ENCODE measurements at regions not wholly inside any gene's neighbourhood (a gene's known extent, or its start where the extent isn't known, plus 50 kb on each side); places are given as distances from the start of the nearest gene placed in this dataset.

DNA sequence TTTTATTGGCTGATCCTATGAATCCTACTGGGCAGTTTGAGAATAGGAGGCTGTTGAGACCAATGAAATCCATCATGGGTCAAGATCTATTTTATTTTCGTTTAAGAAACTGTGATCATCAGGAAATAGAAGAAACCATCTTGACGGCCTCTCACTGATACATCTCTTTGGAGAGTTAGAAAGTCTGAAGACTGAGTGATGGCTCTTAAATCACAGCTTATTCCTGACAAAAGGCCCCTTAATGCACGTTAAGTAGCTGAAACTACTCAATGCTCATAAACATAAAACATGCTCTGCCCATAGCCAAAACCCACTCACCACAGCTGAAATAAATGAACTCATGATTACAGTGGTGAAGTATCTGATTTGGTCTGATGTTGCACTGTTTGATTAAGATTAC is 784.5 kb upstream of the NEGR1 start (continued):
- TF ChIP-seq, protein P1, sequence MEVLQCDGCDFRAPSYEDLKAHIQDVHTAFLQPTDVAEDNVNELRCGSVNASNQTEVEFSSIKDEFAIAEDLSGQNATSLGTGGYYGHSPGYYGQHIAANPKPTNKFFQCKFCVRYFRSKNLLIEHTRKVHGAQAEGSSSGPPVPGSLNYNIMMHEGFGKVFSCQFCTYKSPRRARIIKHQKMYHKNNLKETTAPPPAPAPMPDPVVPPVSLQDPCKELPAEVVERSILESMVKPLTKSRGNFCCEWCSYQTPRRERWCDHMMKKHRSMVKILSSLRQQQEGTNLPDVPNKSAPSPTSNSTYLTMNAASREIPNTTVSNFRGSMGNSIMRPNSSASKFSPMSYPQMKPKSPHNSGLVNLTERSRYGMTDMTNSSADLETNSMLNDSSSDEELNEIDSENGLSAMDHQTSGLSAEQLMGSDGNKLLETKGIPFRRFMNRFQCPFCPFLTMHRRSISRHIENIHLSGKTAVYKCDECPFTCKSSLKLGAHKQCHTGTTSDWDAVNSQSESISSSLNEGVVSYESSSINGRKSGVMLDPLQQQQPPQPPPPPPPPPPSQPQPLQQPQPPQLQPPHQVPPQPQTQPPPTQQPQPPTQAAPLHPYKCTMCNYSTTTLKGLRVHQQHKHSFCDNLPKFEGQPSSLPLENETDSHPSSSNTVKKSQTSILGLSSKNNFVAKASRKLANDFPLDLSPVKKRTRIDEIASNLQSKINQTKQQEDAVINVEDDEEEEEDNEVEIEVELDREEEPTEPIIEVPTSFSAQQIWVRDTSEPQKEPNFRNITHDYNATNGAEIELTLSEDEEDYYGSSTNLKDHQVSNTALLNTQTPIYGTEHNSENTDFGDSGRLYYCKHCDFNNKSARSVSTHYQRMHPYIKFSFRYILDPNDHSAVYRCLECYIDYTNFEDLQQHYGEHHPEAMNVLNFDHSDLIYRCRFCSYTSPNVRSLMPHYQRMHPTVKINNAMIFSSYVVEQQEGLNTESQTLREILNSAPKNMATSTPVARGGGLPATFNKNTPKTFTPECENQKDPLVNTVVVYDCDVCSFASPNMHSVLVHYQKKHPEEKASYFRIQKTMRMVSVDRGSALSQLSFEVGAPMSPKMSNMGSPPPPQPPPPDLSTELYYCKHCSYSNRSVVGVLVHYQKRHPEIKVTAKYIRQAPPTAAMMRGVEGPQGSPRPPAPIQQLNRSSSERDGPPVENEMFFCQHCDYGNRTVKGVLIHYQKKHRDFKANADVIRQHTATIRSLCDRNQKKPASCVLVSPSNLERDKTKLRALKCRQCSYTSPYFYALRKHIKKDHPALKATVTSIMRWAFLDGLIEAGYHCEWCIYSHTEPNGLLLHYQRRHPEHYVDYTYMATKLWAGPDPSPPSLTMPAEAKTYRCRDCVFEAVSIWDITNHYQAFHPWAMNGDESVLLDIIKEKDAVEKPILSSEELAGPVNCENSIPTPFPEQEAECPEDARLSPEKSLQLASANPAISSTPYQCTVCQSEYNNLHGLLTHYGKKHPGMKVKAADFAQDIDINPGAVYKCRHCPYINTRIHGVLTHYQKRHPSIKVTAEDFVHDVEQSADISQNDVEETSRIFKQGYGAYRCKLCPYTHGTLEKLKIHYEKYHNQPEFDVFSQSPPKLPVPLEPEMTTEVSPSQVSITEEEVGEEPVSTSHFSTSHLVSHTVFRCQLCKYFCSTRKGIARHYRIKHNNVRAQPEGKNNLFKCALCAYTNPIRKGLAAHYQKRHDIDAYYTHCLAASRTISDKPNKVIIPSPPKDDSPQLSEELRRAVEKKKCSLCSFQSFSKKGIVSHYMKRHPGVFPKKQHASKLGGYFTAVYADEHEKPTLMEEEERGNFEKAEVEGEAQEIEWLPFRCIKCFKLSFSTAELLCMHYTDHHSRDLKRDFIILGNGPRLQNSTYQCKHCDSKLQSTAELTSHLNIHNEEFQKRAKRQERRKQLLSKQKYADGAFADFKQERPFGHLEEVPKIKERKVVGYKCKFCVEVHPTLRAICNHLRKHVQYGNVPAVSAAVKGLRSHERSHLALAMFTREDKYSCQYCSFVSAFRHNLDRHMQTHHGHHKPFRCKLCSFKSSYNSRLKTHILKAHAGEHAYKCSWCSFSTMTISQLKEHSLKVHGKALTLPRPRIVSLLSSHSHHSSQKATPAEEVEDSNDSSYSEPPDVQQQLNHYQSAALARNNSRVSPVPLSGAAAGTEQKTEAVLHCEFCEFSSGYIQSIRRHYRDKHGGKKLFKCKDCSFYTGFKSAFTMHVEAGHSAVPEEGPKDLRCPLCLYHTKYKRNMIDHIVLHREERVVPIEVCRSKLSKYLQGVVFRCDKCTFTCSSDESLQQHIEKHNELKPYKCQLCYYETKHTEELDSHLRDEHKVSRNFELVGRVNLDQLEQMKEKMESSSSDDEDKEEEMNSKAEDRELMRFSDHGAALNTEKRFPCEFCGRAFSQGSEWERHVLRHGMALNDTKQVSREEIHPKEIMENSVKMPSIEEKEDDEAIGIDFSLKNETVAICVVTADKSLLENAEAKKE (CRISPR knock-in tag; IDR thresholded peaks at IDR 0.05), result no peak

DNA sequence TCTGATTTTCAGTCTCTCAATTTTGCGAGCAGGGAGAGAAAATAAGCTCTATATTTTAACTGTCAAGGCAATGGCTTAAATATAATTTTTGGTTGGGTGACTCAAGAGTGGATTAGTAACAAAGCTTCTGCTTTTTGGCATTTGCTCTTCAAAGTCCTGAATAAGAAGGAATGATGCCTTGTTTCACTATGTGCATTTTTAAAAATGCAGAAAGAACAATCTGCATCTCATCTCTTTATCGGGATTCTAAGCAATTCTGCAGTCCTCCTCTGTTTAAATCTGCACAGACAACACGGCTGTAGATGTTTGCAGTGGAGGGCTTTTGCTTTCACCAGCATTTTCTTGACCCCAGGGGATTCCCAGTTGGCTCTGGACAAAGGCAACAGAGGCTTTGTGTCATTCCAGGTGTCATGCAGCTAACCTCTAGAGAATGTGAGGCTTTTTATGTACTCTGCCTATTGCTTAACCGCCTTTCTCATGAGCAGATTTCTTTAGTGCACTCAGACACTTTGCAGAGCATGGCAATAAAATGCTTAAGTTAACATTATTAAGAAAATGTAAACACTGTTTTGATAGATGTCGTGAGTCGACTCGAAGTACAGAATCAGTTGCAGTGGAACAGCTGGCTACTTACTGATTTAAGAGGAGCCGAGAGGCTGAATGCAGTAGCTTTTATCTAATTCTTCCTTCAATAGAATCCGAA is 783.2 kb upstream of the NEGR1 start:
- Mint-ChIP-seq H3K27me3 (ENCODE audit: insufficient read depth, low read depth, poor library complexity) (peaks cover 1% of the 10 kb centered on the region), H3K36me3 (ENCODE audit: low read depth) (peaks cover 24% of the 10 kb centered on the region), H3K4me1 (peaks cover 14% of the 10 kb centered on the region), H3K9me3 (peaks cover 28% of the 10 kb centered on the region), H3K4me3 (no peak overlapping the region), H3K27ac (peak overlapping the region; percentile 82)
- Histone ChIP-seq H3K79me2 (replicated peaks; ENCODE audit: insufficient read depth) (no peaks in the 10 kb centered on the region), H3K4me2 (0 out of 2 replicates have a peak overlapping the region, but pooled peaks have one; percentile 14), H4K20me1 (replicated peaks; ENCODE audit: insufficient read depth) (no peaks in the 10 kb centered on the region), H3K36me3 (ENCODE audit: insufficient read depth) (0 out of 2 replicates have a peak, but pooled peaks cover 6% of the 10 kb centered on the region), H3F3A (replicated peaks; ENCODE audit: low read depth) (no peaks in the 10 kb centered on the region), H3K27me3 (ENCODE audit: insufficient read depth) (no peaks in the 10 kb centered on the region), H2AFZ (no peak overlapping the region), H3K4me1 (ENCODE audit: insufficient read depth) (peaks cover 19% of the 10 kb centered on the region; the same call in 1 of the 2 replicates), H3K9me2 (ENCODE audit: insufficient read depth) (no peaks in the 10 kb centered on the region), H3K27ac (ENCODE audit: low read depth) (no peak overlapping the region; the same call in 1 of the 2 replicates), H3K4me3 (no peak overlapping the region)
- ATAC-seq (peak; percentile 98), DNase-seq (ENCODE audit: low spot score) (peak; percentile 73)
- TF ChIP-seq CREB1 (CRISPR knock-in tag; IDR thresholded peaks at IDR 0.05; ENCODE audit: low read depth) (no peak), POLR2AphosphoS5 (IDR thresholded peaks at IDR 0.05; ENCODE audit: low read depth) (no peak)
- TF ChIP-seq, protein P1 (CRISPR knock-in tag; IDR thresholded peaks at IDR 0.05), result peak; percentile 63; the same call in 1 of the 2 replicates
- TF ChIP-seq, protein P2, sequence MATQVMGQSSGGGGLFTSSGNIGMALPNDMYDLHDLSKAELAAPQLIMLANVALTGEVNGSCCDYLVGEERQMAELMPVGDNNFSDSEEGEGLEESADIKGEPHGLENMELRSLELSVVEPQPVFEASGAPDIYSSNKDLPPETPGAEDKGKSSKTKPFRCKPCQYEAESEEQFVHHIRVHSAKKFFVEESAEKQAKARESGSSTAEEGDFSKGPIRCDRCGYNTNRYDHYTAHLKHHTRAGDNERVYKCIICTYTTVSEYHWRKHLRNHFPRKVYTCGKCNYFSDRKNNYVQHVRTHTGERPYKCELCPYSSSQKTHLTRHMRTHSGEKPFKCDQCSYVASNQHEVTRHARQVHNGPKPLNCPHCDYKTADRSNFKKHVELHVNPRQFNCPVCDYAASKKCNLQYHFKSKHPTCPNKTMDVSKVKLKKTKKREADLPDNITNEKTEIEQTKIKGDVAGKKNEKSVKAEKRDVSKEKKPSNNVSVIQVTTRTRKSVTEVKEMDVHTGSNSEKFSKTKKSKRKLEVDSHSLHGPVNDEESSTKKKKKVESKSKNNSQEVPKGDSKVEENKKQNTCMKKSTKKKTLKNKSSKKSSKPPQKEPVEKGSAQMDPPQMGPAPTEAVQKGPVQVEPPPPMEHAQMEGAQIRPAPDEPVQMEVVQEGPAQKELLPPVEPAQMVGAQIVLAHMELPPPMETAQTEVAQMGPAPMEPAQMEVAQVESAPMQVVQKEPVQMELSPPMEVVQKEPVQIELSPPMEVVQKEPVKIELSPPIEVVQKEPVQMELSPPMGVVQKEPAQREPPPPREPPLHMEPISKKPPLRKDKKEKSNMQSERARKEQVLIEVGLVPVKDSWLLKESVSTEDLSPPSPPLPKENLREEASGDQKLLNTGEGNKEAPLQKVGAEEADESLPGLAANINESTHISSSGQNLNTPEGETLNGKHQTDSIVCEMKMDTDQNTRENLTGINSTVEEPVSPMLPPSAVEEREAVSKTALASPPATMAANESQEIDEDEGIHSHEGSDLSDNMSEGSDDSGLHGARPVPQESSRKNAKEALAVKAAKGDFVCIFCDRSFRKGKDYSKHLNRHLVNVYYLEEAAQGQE (IDR thresholded peaks at IDR 0.05; ENCODE audit: unreplicated experiment), result no peak

All from GM23338 (cell line).